ENCODE measurements at regions not wholly inside any gene's neighbourhood (a gene's known extent, or its start where the extent isn't known, plus 50 kb on each side); places are given as distances from the start of the nearest gene placed in this dataset.

GRCh38 chr15:93200081-93200836 is 111.2 kb upstream of the RGMA start:
- DNase-seq (ENCODE audit: low read depth), result no peak

DNA sequence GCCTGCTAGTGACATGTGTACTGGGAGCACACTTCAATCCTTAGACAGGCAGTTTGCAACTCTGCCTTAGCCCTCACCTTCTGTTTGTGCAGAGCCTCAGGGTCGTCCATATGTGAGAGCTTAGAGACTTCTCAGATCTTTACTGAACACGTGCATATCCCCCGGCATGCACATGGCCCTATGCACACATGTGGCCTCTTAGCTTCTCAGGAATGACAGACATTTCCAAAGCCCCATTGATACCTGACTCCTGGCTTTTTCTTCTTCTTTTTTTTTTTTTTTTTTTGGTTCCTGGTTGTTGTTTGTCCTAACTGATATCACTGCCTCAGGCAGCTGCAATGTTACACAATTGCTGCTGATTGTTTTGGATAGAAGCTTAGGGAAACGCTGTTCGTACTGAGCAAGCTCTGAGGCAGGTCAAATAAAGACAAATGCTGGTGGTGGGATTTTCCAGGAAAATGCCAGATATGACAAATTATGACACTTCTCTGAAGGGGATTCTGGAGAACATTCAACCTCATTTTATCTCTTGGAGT is 107.2 kb upstream of the RGMA start:
- DNase-seq (ENCODE audit: low read depth), result no peak

DNA sequence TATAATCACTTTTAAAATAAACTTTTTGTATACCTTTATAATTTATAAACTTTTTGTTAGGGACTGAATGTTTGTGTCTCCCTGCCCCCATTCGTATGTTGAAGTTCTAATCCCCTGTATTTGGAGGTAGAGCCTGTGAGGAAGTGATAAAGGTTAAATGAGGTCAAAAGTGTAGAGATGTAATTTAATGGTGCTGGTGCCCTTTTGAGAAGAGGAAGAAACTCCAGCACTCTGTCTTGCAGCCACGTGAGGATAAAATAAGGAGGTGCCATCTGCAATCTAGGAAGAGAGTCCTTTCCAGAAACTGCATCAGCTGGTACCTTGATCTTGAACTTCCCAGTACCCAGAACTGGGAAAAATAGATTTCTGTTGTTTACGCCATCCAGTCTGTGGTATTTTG is 106.1 kb upstream of the RGMA start:
- DNase-seq (ENCODE audit: low read depth), result no peak

- DNase-seq (ENCODE audit: low read depth), result no peak
Observed at GRCh38 chr15:93190238-93190637, 101.2 kb upstream of the RGMA start.

- no peak for DNase-seq (ENCODE audit: low read depth)
Observed at GRCh38 chr15:93189561-93189960, 100.5 kb upstream of the RGMA start.

DNA sequence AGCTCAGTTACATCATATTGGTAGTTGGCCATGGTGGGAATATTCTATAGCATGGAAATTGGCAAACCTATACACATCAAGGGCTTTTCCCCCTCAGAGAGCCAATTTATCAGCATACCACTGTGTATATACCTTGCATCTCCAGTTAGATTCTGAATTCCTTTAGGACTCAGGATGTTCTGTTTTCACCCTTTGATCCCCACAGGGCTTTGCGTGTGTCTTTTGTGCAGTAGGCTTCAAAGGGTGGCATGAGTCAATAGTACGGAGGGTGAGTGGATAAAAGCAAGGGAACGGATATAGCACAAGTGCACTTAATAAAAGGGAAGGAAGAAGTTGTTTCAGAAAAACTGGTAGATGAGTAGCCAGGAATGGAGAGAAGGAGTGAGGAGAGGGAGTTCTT is 99.2 kb upstream of the RGMA start:
- no peak for DNase-seq (ENCODE audit: low read depth)

- DNase-seq (ENCODE audit: low read depth), result no peak
Observed at GRCh38 chr15:93185796-93186195, 96.8 kb upstream of the RGMA start.

DNA sequence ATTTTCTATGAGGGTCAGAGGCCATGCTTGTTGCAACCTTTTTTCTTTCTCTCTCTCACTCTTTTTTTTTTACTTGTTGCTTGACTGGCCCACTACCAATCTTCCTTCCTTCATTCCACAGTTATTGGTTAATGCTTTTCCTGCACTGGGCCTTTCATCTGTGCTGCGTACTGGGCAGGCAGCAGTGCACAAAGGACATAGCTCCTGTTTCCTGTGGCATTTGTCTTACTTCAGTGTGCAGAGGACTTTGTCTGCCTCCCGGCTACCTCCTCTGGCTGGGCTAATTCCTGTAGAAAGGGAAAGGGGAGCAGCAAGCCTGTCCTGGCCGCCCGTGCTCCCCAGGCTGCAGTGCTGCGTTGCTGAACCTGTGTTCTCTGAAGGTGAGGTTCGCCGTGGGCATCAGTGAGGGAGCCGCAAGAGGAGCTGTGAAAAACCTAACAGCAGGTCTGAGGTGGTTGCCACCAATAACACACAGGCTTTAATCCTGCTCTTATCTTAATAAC is 93.7 kb upstream of the RGMA start:
- DNase-seq (ENCODE audit: low read depth), result no peak

- DNase-seq (ENCODE audit: low read depth), result no peak
Observed at GRCh38 chr15:93180656-93181055, 91.6 kb upstream of the RGMA start.

GRCh38 chr15:93180128-93180527 is 91.1 kb upstream of the RGMA start:
- DNase-seq (ENCODE audit: low read depth), result no peak

- no peak for DNase-seq (ENCODE audit: low read depth)
Observed at GRCh38 chr15:93179700-93180102, 90.7 kb upstream of the RGMA start.

- no peak for DNase-seq (ENCODE audit: low read depth)
Observed at GRCh38 chr15:93179072-93179471, 90.1 kb upstream of the RGMA start.

DNA sequence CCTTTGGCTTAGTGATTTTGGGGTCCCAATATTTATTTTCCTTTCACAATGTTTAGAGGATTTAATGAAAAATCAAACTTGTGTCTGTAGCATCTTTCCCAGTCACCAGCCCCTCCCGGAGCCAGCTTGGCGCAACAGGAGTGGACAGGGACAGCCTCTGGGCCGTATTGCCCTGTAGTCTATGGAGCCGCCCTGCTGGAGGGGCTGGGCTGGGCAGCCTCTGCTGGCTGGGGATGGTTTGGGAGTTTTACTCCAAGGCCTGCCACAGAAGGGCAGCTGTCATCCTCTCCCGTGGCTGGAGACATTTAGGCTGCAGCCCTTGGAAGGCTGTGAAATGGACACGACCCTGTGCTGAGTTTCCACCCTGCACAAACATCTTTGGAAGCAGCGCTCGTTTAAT is 89.4 kb upstream of the RGMA start:
- no peak for DNase-seq (ENCODE audit: low read depth)

- DNase-seq (ENCODE audit: low read depth), result no peak
Observed at GRCh38 chr15:93176065-93176464, 87.1 kb upstream of the RGMA start.

GRCh38 chr15:93174836-93175235 is 85.8 kb upstream of the RGMA start:
- no peak for DNase-seq (ENCODE audit: low read depth)

DNA sequence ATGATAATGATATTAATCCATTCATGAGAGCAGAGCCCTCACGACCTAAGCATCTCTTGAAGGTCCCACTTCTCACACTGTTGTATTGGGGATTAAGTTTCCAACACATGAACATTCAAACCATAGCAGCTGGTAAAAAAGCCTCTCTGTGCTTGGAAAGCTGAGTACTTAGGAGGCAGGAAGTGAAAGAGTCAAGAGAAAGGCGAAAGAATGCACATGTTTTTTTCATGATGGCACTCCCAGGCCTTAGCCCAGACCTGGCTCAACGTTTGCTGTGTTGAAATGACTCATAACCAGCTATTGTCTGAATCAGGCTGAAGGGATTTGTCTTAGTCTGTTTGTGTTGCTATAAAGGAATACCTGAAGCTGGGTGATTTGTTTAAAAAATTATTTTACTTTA is 84.4 kb upstream of the RGMA start:
- DNase-seq (ENCODE audit: low read depth), result no peak

DNA sequence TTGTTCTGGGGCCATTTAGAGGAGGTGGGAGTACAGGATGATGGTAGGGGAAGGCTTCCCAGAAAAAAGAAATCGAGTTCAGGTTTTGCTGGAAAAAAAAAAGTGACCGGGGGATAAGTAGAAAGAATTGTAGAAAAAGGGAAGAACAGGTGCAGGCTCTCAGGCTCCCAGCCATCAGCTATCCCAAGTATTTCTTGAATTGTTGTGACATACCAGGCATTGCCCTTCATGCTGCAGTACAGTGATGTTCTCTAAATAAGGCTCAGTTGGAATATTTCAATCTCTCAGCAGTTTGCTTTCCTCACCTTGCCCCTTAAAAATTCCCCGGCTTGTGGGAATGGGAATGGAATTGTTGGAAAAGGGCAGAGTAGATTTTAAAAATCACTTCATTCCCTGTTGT is 82.5 kb upstream of the RGMA start:
- no peak for DNase-seq (ENCODE audit: low read depth)

DNA sequence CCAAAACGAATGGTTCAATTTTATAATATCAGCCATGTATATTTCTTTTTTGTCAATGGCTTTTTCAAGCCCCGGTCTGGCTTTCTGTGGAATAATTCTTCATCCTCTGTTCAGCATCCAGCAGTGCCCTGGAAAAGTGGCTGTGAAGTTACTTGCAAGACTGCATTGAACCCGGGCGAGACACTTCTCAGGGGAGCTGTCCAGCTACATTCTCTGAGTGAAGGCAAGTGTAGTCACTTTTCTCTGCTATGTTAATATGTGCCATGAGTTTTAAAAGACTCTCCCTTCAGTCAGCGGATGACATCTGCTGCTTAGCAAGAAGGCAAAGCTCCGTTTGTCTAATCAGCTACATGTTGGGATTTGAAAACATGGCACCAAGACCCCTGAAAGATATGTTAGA is 81.3 kb upstream of the RGMA start:
- no peak for DNase-seq (ENCODE audit: low read depth)

DNA sequence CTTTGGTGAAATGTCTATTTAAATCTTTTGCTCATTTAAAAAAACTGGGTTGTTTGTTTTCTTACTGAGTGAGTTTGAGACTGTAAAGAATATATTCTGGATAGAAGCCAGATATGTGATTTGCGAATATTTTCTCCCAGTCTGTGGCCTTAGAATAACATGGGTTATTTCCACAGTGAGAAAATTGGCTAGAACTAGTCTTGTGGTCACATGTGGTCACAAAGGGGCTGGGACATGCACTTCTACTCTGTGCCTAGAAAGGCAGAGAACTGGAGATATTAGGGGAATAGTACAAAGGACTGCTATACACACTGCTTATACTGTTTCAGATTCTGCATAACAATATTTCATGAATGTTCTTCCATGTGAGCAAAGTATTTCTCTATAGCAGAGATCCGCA is 79.9 kb upstream of the RGMA start:
- no peak for DNase-seq (ENCODE audit: low read depth)

GRCh38 chr15:93167291-93167690 is 78.3 kb upstream of the RGMA start:
- DNase-seq (ENCODE audit: low read depth), result no peak

- DNase-seq (ENCODE audit: low read depth), result no peak
Observed at GRCh38 chr15:93166675-93167074, 77.7 kb upstream of the RGMA start.

DNA sequence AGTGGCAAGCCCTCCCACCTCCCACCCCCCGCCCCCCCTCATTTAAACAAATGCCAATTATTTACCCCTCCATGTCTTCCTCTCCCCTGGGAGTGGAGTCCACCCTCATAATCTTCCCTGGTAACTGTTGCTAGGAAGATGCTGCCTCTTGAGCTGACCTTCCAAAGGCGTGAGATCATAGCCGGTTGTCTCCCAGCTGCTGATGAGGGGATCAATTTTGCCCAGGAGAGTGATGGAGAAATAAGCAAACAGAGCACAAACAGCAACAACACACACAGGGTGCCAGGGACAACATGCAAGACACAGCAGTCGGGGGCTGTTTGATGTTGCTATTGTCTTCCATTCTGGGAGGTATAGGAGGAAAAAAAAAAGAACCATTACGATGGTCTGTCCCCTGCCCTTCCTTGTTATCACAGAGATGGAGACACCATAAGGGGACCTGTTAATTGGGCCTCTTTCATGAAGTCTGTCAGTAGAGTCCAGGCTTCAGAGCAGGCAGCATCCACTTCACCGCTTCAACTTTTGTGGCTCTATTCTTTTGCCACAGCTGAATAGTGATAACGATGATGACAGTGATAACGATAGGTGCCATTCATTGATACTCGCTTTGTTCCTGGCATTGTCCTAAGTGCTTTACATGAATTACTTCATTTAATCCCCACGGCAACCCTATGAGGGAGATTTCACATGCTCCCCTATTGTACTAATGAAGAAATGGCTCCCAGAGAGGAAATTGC is 76.9 kb upstream of the RGMA start:
- DNase-seq (ENCODE audit: low read depth), result no peak

DNA sequence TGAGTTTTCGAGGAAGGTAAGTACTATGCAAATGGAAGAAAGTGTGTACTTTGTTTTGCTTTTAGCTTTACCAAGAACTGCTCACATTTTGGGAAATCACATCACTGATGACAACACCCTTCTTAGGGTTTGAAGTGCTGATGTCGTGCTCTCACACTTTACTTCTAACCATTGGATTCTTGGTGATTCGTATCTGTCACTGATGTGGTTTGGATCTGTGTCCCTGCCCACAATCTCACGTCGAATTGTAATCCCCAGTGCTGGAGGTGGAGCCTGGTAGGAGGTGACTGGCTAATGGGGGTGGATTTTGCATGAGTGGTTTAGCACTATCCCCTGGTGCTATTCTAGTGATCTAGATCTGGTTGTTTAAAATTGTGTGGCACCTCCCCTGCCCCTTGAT is 75.4 kb upstream of the RGMA start:
- DNase-seq (ENCODE audit: low read depth), result no peak
